ENCODE measurements at regions not wholly inside any gene's neighbourhood (a gene's known extent, or its start where the extent isn't known, plus 50 kb on each side); places are given as distances from the start of the nearest gene placed in this dataset.

GRCh38 chr9:129458663-129459546, 162.0 kb downstream of the C9orf50 start:
- TF ChIP-seq, protein P1, sequence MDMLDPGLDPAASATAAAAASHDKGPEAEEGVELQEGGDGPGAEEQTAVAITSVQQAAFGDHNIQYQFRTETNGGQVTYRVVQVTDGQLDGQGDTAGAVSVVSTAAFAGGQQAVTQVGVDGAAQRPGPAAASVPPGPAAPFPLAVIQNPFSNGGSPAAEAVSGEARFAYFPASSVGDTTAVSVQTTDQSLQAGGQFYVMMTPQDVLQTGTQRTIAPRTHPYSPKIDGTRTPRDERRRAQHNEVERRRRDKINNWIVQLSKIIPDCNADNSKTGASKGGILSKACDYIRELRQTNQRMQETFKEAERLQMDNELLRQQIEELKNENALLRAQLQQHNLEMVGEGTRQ (IDR thresholded peaks at IDR 0.05; ENCODE audit: low read depth, low read length): no peak
- TF ChIP-seq, protein P2, sequence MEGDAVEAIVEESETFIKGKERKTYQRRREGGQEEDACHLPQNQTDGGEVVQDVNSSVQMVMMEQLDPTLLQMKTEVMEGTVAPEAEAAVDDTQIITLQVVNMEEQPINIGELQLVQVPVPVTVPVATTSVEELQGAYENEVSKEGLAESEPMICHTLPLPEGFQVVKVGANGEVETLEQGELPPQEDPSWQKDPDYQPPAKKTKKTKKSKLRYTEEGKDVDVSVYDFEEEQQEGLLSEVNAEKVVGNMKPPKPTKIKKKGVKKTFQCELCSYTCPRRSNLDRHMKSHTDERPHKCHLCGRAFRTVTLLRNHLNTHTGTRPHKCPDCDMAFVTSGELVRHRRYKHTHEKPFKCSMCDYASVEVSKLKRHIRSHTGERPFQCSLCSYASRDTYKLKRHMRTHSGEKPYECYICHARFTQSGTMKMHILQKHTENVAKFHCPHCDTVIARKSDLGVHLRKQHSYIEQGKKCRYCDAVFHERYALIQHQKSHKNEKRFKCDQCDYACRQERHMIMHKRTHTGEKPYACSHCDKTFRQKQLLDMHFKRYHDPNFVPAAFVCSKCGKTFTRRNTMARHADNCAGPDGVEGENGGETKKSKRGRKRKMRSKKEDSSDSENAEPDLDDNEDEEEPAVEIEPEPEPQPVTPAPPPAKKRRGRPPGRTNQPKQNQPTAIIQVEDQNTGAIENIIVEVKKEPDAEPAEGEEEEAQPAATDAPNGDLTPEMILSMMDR (conservative IDR thresholded peaks at IDR 0.05; ENCODE audit: low read depth, low read length): no peak
- TF ChIP-seq RFX5 (IDR thresholded peaks at IDR 0.05; ENCODE audit: low read depth, low read length) (no peak), POLR2A (IDR thresholded peaks at IDR 0.05; ENCODE audit: low read depth, low read length) (no peak), CHD1 (IDR thresholded peaks at IDR 0.05; ENCODE audit: low read depth, low read length) (no peak)
